HepG2 (cell line): ENCODE measurements at regions not wholly inside any gene's neighbourhood (a gene's known extent, or its start where the extent isn't known, plus 50 kb on each side); places are given as distances from the start of the nearest gene placed in this dataset.

Experiments used
- ATF4 ChIP-seq, 2 experiments: fragments of 450-650 bp in 1 of 2; sonication (generic) in 1 of 2; formaldehyde crosslinking; IDR thresholded peaks; 2 replicates each; pipeline versions ENCODE4 v1.5.0 to v1.8.0; 2020 to 2022; ENCODE audit warnings: mild to moderate bottlenecking in 1 of 2, missing genetic modification reagents in 1 of 2
- CHD4 ChIP-seq: fragments of 200-600 bp; sonication (generic); IDR thresholded peaks from 2 replicates; pipeline ENCODE4 v1.7.0; 2017; ENCODE audit warnings: mild to moderate bottlenecking, low read length, borderline replicate concordance
- CTCF ChIP-seq: sonication (generic); formaldehyde crosslinking; IDR thresholded peaks from 2 replicates; pipeline ENCODE4 v1.5.0; 2020; ENCODE audit warnings: mild to moderate bottlenecking, missing genetic modification reagents, moderate library complexity
- HDAC6 ChIP-seq: fragments of 200-600 bp; sonication (generic); IDR thresholded peaks from 2 replicates; pipeline ENCODE4 v1.7.0; 2017; ENCODE audit warnings: mild to moderate bottlenecking, antibody characterized with exemption, low read length, low read depth
- ZBTB40 ChIP-seq, 2 experiments: fragments of 450-650 bp in 1 of 2; sonication (generic) in 1 of 2; formaldehyde crosslinking in 1 of 2; IDR thresholded peaks; 2 replicates each; pipeline versions ENCODE4 v1.6.1 to v1.8.0; 2016 to 2022; ENCODE audit warnings: antibody characterized with exemption in 1 of 2, mild to moderate bottlenecking in 1 of 2, missing genetic modification reagents in 1 of 2
- ZNF274 ChIP-seq: sonication (generic); formaldehyde crosslinking; IDR thresholded peaks from 2 replicates; pipeline ENCODE4 v1.5.1; 2020; ENCODE audit warnings: mild to moderate bottlenecking, missing genetic modification reagents
- ZNF292 ChIP-seq: sonication (generic); formaldehyde crosslinking; IDR thresholded peaks from 2 replicates; pipeline ENCODE4 v1.8.1; 2022; ENCODE audit warnings: mild to moderate bottlenecking, low read depth, missing genetic modification reagents, borderline replicate concordance
- ZNF530 ChIP-seq: sonication (generic); formaldehyde crosslinking; IDR thresholded peaks from 2 replicates; pipeline ENCODE4 v1.5.0; 2020; ENCODE audit warnings: low read depth, mild to moderate bottlenecking, missing genetic modification reagents

DNA sequence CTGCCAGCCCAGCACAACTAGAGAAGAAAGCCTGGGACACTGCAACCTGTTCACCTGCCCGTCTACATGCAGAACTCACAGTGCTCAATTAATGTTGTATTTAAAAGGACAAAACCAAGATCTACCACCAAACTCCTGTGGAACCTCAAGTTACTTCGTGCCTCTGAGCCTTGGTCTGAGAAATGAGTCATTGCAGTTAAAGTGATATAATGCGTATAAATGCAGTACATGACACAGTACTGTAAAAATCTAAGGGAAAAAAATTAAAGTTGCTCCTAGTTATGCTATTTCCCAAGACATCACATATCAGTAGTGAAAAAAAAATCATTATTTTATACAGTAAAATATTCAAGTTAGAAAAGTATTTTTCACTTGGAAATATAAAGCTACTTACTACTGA lies 138.9 kb downstream of the ZIC4 start:
- TF ChIP-seq ZBTB40 (IDR thresholded peaks at IDR 0.05) (no peak), ZBTB40 (CRISPR knock-in tag; IDR thresholded peaks at IDR 0.05) (no peak), CHD4 (no peak), ZNF292 (CRISPR knock-in tag) (no peak), CTCF (CRISPR knock-in tag) (no peak), ATF4 (CRISPR knock-in tag; IDR thresholded peaks at IDR 0.05) (no peak), ZNF530 (no peak), HDAC6 (no peak), ZNF274 (CRISPR knock-in tag) (no peak)
